ENCODE measurements at regions not wholly inside any gene's neighbourhood (a gene's known extent, or its start where the extent isn't known, plus 50 kb on each side); places are given as distances from the start of the nearest gene placed in this dataset.

DNA sequence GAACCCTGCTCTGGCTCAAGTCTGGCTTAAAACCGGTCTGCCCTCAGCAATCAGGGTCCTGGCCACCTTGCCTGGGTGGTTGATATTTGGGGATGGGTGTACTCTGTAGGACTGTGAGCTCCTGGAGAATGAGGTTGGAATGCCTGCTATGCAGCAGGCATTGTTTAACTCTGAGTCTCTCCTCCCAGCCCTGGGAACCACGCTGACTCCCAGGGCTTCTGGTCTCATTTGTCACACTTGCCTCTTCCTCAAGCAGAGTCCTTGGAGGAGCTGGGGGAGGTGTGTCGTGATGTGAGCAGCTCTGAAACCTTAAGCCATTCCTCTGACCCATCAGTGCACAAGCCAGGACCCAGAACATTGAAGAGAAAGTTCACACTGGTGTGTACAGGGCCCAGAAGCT is 340.1 kb downstream of the MN1 start:
- Histone ChIP-seq H3K27me3 (ENCODE audit: insufficient read depth, low read length) (no peaks in the 10 kb centered on the region), H3K27ac (ENCODE audit: low read depth, low read length) (peak overlapping the region; percentile 57), H3K79me2 (ENCODE audit: control insufficient read depth, insufficient read depth, low read length, unreplicated experiment) (no peaks in the 10 kb centered on the region), H3K4me1 (ENCODE audit: control insufficient read depth, insufficient read depth, low read length, unreplicated experiment) (peaks cover 21% of the 10 kb centered on the region), H3K4me3 (ENCODE audit: low read depth, low read length) (no peak overlapping the region), H3K36me3 (ENCODE audit: insufficient read depth, low read length) (no peaks in the 10 kb centered on the region), H2AFZ (ENCODE audit: low read length, unreplicated experiment) (no peak overlapping the region)

DNA sequence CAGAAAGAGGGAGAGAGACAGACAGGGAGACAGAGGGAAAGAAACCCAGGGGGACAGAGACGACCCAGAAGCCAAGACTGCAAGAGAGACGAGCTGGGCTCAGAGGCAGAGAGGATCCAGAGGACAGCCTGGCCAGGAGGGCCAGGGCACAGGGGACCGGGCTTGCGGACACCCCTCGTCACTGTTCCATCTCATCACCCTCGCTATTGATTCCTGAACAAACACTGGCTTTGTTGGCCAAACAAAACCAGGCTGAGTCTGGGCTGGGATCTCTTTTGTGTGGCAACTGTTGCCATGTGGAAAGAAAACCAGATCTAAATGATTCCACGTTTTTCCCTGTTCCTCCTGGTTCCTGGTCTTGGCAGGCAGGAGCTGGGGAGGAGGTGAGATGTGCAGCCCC is 339.4 kb downstream of the MN1 start:
- H3K4me1 ChIP-seq (ENCODE audit: control insufficient read depth, insufficient read depth, low read length, unreplicated experiment): peaks cover 14% of the 10 kb centered on the region
- H3K27ac ChIP-seq (ENCODE audit: low read depth, low read length): no peak overlapping the region
- H3K36me3 ChIP-seq (ENCODE audit: insufficient read depth, low read length): no peaks in the 10 kb centered on the region
- no peak overlapping the region for H3K4me3 ChIP-seq (ENCODE audit: low read depth, low read length)
- no peak overlapping the region for H2AFZ ChIP-seq (ENCODE audit: low read length, unreplicated experiment)
- H3K79me2 ChIP-seq (ENCODE audit: control insufficient read depth, insufficient read depth, low read length, unreplicated experiment): no peaks in the 10 kb centered on the region
- no peaks in the 10 kb centered on the region for H3K27me3 ChIP-seq (ENCODE audit: insufficient read depth, low read length)

DNA sequence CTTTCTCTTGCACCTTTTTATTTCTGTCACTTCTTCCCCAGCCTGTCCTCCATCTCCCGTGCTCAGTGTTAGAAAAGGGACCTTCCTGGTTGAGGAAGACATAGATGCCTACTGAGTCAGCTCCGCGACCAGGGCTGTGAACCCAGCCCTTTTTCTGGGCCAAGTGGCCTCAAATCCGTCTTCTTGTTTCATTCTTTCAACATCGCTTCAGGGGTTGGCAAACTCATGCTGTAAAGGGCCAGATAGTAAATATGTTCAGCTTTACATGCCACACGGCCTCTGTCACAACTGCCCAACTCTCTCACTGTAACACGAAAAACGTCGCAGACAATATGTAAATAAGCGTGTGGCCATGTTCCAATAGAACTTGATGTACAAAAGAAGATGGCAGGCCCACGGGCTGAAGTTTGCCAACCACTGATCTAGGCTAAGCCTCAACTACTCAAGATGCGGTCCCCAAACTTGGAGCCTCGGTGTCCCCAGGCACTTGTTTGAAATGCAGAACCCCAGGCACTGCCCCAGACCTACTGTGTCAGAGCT is 338.4 kb downstream of the MN1 start:
- H3K36me3 ChIP-seq (ENCODE audit: insufficient read depth, low read length): no peaks in the 10 kb centered on the region
- peaks cover 4% of the 10 kb centered on the region for H3K4me1 ChIP-seq (ENCODE audit: control insufficient read depth, insufficient read depth, low read length, unreplicated experiment)
- H3K27ac ChIP-seq (ENCODE audit: low read depth, low read length): no peak overlapping the region
- no peak overlapping the region for H2AFZ ChIP-seq (ENCODE audit: low read length, unreplicated experiment)
- no peak overlapping the region for H3K4me3 ChIP-seq (ENCODE audit: low read depth, low read length)
- H3K27me3 ChIP-seq (ENCODE audit: insufficient read depth, low read length): no peaks in the 10 kb centered on the region
- no peaks in the 10 kb centered on the region for H3K79me2 ChIP-seq (ENCODE audit: control insufficient read depth, insufficient read depth, low read length, unreplicated experiment)

DNA sequence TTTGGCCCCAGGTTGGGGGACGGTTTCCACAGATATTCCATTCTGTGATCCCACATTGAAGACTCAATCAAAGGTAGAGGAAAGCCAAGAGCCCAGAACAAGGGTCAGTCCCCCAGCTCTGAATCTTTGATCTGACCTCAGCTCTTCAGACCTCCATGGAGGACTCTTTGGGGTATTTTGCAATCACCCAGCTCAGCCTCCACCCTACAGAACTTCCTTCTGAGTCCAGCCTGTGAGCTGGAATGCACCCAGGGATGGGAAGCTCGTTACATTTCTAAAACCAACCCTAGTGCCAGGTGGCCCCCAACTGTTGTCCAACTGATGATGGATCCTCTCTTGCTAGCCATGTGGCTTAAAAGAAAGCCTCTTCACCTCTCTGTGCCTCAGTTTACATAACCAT is 335.3 kb downstream of the MN1 start:
- Histone ChIP-seq H3K27ac (ENCODE audit: low read depth, low read length) (no peak overlapping the region), H2AFZ (ENCODE audit: low read length, unreplicated experiment) (no peak overlapping the region), H3K4me3 (ENCODE audit: low read depth, low read length) (no peak overlapping the region), H3K79me2 (ENCODE audit: control insufficient read depth, insufficient read depth, low read length, unreplicated experiment) (no peaks in the 10 kb centered on the region), H3K27me3 (ENCODE audit: insufficient read depth, low read length) (no peaks in the 10 kb centered on the region), H3K36me3 (ENCODE audit: insufficient read depth, low read length) (no peaks in the 10 kb centered on the region), H3K4me1 (ENCODE audit: control insufficient read depth, insufficient read depth, low read length, unreplicated experiment) (peaks cover 3% of the 10 kb centered on the region)

DNA sequence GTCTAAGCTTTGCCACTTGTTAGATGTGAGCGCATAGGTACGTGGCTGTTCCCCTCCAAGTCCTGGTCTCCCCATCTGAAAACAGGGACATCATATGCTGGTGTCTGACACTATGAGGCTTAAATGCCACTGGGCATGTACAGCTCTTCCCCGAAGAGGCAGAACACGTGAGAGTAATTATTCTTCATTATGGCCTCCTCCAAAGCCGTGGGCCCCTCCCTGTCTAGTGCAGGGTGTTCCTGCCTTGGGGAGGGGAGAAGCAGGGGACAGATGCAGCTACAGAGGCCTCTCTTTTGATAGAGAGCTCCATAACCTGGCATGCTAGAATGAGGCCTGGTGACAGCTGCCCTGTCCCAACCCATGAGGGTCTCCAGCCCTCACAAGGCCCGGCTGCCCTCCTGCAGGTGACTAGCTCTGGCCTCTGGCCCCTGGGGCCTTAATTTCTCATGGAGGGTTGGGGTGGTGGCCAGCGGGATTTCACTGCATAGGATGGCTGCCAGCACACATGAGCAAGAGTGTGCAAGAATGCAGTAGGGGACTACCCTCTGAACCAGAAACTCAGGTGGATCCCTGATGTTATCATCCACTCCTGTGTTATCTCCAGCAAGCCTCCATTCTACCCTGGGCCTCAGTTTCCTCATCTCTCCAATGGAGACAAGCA is 334.6 kb downstream of the MN1 start:
- Histone ChIP-seq H3K4me3 (ENCODE audit: low read depth, low read length) (no peak overlapping the region), H3K36me3 (ENCODE audit: insufficient read depth, low read length) (no peaks in the 10 kb centered on the region), H3K4me1 (ENCODE audit: control insufficient read depth, insufficient read depth, low read length, unreplicated experiment) (no peaks in the 10 kb centered on the region), H2AFZ (ENCODE audit: low read length, unreplicated experiment) (no peak overlapping the region), H3K79me2 (ENCODE audit: control insufficient read depth, insufficient read depth, low read length, unreplicated experiment) (no peaks in the 10 kb centered on the region), H3K27ac (ENCODE audit: low read depth, low read length) (no peak overlapping the region), H3K27me3 (ENCODE audit: insufficient read depth, low read length) (no peaks in the 10 kb centered on the region)

DNA sequence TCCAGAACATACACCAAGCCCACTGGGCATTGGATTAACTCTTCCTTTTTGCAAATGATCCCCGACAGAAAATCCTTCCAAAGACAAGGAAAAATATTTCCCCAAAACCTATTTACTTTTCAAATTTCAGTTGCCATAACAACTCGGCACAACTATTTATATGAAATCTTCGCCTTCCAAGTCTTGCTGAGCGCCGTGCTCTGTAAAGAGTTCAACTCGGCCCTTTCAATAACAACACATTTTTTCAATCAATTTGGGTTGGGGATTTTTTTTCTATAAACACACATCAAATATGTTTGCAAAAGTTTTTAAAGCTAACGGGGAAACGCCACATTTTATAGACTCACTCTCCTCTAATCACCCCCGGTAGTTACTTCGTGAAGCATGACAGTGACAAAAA is 333.8 kb downstream of the MN1 start:
- H3K79me2 ChIP-seq (ENCODE audit: control insufficient read depth, insufficient read depth, low read length, unreplicated experiment): no peaks in the 10 kb centered on the region
- H3K27ac ChIP-seq (ENCODE audit: low read depth, low read length): no peak overlapping the region
- H3K27me3 ChIP-seq (ENCODE audit: insufficient read depth, low read length): no peaks in the 10 kb centered on the region
- no peak overlapping the region for H2AFZ ChIP-seq (ENCODE audit: low read length, unreplicated experiment)
- no peaks in the 10 kb centered on the region for H3K36me3 ChIP-seq (ENCODE audit: insufficient read depth, low read length)
- no peaks in the 10 kb centered on the region for H3K4me1 ChIP-seq (ENCODE audit: control insufficient read depth, insufficient read depth, low read length, unreplicated experiment)
- no peak overlapping the region for H3K4me3 ChIP-seq (ENCODE audit: low read depth, low read length)

DNA sequence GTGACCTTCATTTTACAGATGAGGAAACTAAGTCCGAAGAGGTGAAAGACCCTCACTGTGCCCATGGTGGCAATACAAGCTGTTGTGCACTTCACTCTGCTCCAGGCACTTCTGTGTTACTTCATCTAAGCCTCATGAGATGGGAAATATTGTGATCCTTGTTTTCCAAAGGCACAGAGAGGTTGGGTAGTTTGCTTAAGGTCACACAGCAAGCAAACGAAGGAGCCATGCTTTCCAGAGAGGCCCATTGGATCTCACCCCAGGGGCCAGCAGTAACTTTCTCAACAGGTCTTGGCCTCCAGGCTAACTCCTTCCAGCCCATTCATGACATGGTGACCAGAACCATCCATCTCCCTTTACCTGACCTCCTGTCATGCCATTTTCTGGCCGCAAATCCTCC is 332.8 kb downstream of the MN1 start:
- H3K36me3 ChIP-seq (ENCODE audit: insufficient read depth, low read length): no peaks in the 10 kb centered on the region
- no peak overlapping the region for H3K4me3 ChIP-seq (ENCODE audit: low read depth, low read length)
- no peaks in the 10 kb centered on the region for H3K79me2 ChIP-seq (ENCODE audit: control insufficient read depth, insufficient read depth, low read length, unreplicated experiment)
- no peaks in the 10 kb centered on the region for H3K4me1 ChIP-seq (ENCODE audit: control insufficient read depth, insufficient read depth, low read length, unreplicated experiment)
- H3K27me3 ChIP-seq (ENCODE audit: insufficient read depth, low read length): no peaks in the 10 kb centered on the region
- H2AFZ ChIP-seq (ENCODE audit: low read length, unreplicated experiment): no peak overlapping the region
- no peak overlapping the region for H3K27ac ChIP-seq (ENCODE audit: low read depth, low read length)

DNA sequence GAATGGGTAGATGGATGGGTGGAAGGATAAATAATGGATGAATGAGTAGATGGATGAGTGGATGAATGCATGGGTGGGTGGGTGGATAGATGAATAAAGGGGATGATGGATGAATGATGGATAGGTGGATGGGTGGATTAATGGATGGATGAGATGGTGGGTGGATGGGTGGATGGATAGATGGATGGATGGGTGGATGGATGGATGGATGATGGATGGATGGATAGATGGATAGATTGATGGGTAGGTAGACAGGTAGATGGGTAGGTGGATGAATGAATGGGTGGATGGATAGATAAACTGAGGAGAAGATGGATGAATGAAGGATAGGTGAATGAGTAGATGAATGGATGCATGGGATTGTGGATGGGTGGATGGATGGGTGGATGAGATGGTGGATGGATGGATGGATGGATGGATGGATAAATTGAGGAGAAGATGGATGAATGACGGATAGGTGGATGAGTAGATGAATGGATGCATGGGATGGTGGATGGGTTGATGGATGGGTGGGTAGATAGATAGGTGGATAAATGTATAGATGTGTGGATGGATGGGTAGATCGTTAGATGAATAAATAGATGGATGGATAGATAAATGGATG is 331.3 kb downstream of the MN1 start:
- Histone ChIP-seq H3K36me3 (ENCODE audit: insufficient read depth, low read length) (no peaks in the 10 kb centered on the region), H3K4me3 (ENCODE audit: low read depth, low read length) (no peak overlapping the region), H3K27ac (ENCODE audit: low read depth, low read length) (no peak overlapping the region), H2AFZ (ENCODE audit: low read length, unreplicated experiment) (no peak overlapping the region), H3K79me2 (ENCODE audit: control insufficient read depth, insufficient read depth, low read length, unreplicated experiment) (no peaks in the 10 kb centered on the region), H3K4me1 (ENCODE audit: control insufficient read depth, insufficient read depth, low read length, unreplicated experiment) (peaks cover 13% of the 10 kb centered on the region), H3K27me3 (ENCODE audit: insufficient read depth, low read length) (no peaks in the 10 kb centered on the region)

DNA sequence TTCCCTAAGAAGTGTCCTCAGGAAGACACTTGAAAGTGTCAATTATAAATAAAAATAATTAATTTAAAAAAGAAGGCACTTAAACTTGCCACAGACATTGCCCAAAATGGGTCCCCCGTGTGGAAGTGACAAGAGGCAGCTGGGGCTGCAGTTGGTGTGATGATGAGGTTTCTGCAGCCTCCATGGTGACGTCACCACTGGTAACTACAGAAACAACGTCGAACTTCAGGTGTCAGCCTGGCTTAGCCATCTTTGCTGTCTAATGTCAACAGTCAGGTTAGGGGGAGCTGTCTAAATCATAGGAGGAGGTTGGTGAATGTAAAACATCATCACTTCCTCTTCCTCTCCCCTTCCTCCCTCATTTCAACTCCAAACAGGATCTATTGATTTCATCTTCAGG is 328.6 kb downstream of the MN1 start:
- no peaks in the 10 kb centered on the region for H3K79me2 ChIP-seq (ENCODE audit: control insufficient read depth, insufficient read depth, low read length, unreplicated experiment)
- H3K36me3 ChIP-seq (ENCODE audit: insufficient read depth, low read length): no peaks in the 10 kb centered on the region
- no peak overlapping the region for H2AFZ ChIP-seq (ENCODE audit: low read length, unreplicated experiment)
- H3K4me3 ChIP-seq (ENCODE audit: low read depth, low read length): no peak overlapping the region
- H3K27me3 ChIP-seq (ENCODE audit: insufficient read depth, low read length): no peaks in the 10 kb centered on the region
- no peak overlapping the region for H3K27ac ChIP-seq (ENCODE audit: low read depth, low read length)
- peaks cover 33% of the 10 kb centered on the region for H3K4me1 ChIP-seq (ENCODE audit: control insufficient read depth, insufficient read depth, low read length, unreplicated experiment)

DNA sequence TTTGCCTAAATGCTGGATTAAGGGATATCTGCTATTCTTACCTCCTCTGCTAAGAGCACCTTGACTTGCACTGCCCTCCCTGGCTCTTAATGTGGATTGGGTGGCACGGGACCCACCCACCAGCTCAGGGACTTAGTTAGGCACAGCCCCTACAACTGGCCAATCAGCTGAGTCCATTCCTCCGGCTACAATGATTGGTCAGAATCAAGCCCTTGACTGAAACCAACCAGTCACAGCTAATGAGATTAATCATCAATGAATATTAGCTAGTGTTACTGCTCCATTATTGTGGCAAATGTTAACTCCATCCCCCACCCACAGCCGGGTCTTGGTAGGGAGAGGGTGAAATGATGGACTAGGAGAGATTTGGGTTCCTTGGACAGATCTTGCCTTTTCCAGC is 328.0 kb downstream of the MN1 start:
- H3K4me1 ChIP-seq (ENCODE audit: control insufficient read depth, insufficient read depth, low read length, unreplicated experiment): peaks cover 33% of the 10 kb centered on the region
- no peaks in the 10 kb centered on the region for H3K27me3 ChIP-seq (ENCODE audit: insufficient read depth, low read length)
- no peaks in the 10 kb centered on the region for H3K79me2 ChIP-seq (ENCODE audit: control insufficient read depth, insufficient read depth, low read length, unreplicated experiment)
- no peaks in the 10 kb centered on the region for H3K36me3 ChIP-seq (ENCODE audit: insufficient read depth, low read length)
- H2AFZ ChIP-seq (ENCODE audit: low read length, unreplicated experiment): no peak overlapping the region
- H3K27ac ChIP-seq (ENCODE audit: low read depth, low read length): no peak overlapping the region
- no peak overlapping the region for H3K4me3 ChIP-seq (ENCODE audit: low read depth, low read length)

DNA sequence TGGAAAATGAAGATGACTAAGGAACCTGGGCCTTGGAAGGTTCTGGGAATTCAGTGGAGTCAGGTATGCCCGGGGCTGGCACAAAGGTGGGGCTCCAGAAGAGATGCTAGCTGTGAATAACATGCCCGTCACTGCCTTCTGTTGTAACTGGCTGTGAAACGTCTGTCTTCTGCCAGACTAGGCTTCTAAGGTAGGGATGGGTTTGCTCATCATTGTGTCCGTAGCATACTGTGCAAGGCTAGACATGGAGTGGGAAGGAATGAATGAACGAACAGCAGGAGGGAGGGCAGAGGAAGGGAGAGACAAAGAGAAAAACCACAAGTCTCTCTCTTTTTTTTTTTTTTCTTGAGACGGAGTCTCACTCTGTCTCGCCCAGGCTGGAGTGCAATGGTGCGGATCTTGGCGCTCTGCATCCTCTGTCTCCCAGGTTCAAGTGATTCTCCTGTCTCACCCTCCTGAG is 327.4 kb downstream of the MN1 start:
- no peak overlapping the region for H3K27ac ChIP-seq (ENCODE audit: low read depth, low read length)
- H3K4me1 ChIP-seq (ENCODE audit: control insufficient read depth, insufficient read depth, low read length, unreplicated experiment): peaks cover 33% of the 10 kb centered on the region
- no peaks in the 10 kb centered on the region for H3K27me3 ChIP-seq (ENCODE audit: insufficient read depth, low read length)
- no peak overlapping the region for H2AFZ ChIP-seq (ENCODE audit: low read length, unreplicated experiment)
- no peaks in the 10 kb centered on the region for H3K36me3 ChIP-seq (ENCODE audit: insufficient read depth, low read length)
- H3K4me3 ChIP-seq (ENCODE audit: low read depth, low read length): no peak overlapping the region
- H3K79me2 ChIP-seq (ENCODE audit: control insufficient read depth, insufficient read depth, low read length, unreplicated experiment): no peaks in the 10 kb centered on the region
